Right lobe of liver (tissue), 6 donors: ENCODE measurements at regions not wholly inside any gene's neighbourhood (a gene's known extent, or its start where the extent isn't known, plus 50 kb on each side); places are given as distances from the start of the nearest gene placed in this dataset.

Source experiments
- ATAC-seq, 4 donors: fragments of 200-7000 bp; cut with Tn5 transposase; one replicate each; pipeline ENCODE4 v1.9.1; 2020; ENCODE audit warnings: mild to moderate bottlenecking in 4 of 4, moderate library complexity in 4 of 4
- DNase-seq, 3 donors: peaks; one replicate each; pipeline ENCODE4 v3.0.0-alpha.2; 2020
- H3K27ac ChIP-seq, 3 donors: fragments of 200-600 bp; one replicate each; pipeline ENCODE4 v1.8.0; 2022
- H3K27me3 ChIP-seq, 2 donors: fragments of 200-600 bp; one replicate each; pipeline ENCODE4 v1.8.0; 2022
- H3K36me3 ChIP-seq, 4 donors: fragments of 200-600 bp; sonication (generic) in 1 of 4; one replicate each; pipeline versions ENCODE4 v1.5.1 to v1.8.0; 2017 to 2022; ENCODE audit warnings: control low read depth in 1 of 4
- H3K4me1 ChIP-seq, 4 donors: fragments of 200-600 bp; sonication (generic) in 1 of 4; one replicate each; pipeline versions ENCODE4 v1.5.1 to v1.8.0; 2017 to 2022; ENCODE audit warnings: control low read depth in 1 of 4
- H3K4me3 ChIP-seq, 3 donors: fragments of 200-600 bp; one replicate each; pipeline ENCODE4 v1.8.0; 2022
- H3K9me3 ChIP-seq, 4 donors: fragments of 200-600 bp; sonication (generic) in 1 of 4; one replicate each; pipeline versions ENCODE4 v1.5.1 to v1.8.0; 2017 to 2022; ENCODE audit warnings: control low read depth in 1 of 4
- CTCF ChIP-seq, 4 donors: fragments of 200-600 bp in 3 of 4; fragments of 450-650 bp in 1 of 4; IDR thresholded peaks; one replicate each; pipeline versions ENCODE4 v1.5.1 to v1.8.0; 2016 to 2022; ENCODE audit warnings: antibody characterized with exemption in 4 of 4, mild to moderate bottlenecking in 2 of 4
- POLR2A ChIP-seq: fragments of 450-650 bp; IDR thresholded peaks from one replicate; pipeline ENCODE4 v1.6.1; 2017; ENCODE audit warnings: antibody characterized with exemption, mild to moderate bottlenecking
- WGBS: methylation state at CpG from one replicate; pipeline ENCODE4 v1.1.6; 2018; ENCODE audit warnings: low coverage, low lambda C conversion rate; ENCODE audit not compliant: insufficient coverage; ENCODE audit errors: missing lambda C conversion rate; 5-methylcytosine and 5-hydroxymethylcytosine counted together
- intact Hi-C, 2 donors: fragments of 100-400 bp; cut with DNase I; formaldehyde crosslinking; loops; one replicate each; pipeline versions ENCODE4 v1.11.2 to v1.14.1; 2022
- donor health status: DM: no; HTN: yes; CAD: no.
- donor health status: DM: no; HTN: no; CAD: no.
- donor health status: DM: no; HTN: no; CAD: no.
- donor health status: DM: no; HTN: yes; CAD: no.
- donor health status: DM: no; HTN: yes; CAD: no.

GRCh38 chr3:11721479-11721878, 77.8 kb upstream of the VGLL4 start:
- Histone ChIP-seq H3K4me3 (no peak overlapping the region), H3K27me3 (no peaks in the 10 kb centered on the region), H3K36me3 (no peaks in the 10 kb centered on the region), H3K27ac (peak overlapping the region in 2 of 3 donors; percentile 66 to 83), H3K9me3 (no peaks in the 10 kb centered on the region), H3K4me1 (peaks cover 0 to 27% (median 8%) of the 10 kb centered on the region in 4 donors)
- DNase-seq (no peak), ATAC-seq (no peak)
- no peak for TF ChIP-seq POLR2A
- TF ChIP-seq CTCF (IDR thresholded peaks at IDR 0.05) = no peak
- intact Hi-C loops = no loop called here
- 80% methylated on average over 9 of the region's 9 CpGs for WGBS

GRCh38 chr3:11720917-11721411, 77.2 kb upstream of the VGLL4 start:
- ATAC-seq = no peak
- Histone ChIP-seq H3K9me3 (no peaks in the 10 kb centered on the region), H3K4me1 (peaks cover 0 to 32% (median 8%) of the 10 kb centered on the region in 4 donors), H3K27ac (peak overlapping the region; percentile 66 to 83 (median 83)), H3K27me3 (no peaks in the 10 kb centered on the region), H3K36me3 (no peaks in the 10 kb centered on the region), H3K4me3 (peak overlapping the region; percentile 82 to 93 (median 85))
- 23% methylated on average over 8 of the region's 8 CpGs for WGBS
- intact Hi-C loops = no loop called here
- no peak for DNase-seq
- TF ChIP-seq POLR2A (no peak), CTCF (IDR thresholded peaks at IDR 0.05) (no peak)

GRCh38 chr3:11720304-11720898, 76.7 kb upstream of the VGLL4 start:
- peak; percentile 71 to 78 (median 76) for ATAC-seq
- 0% methylated on average over 6 of the region's 51 CpGs for WGBS
- intact Hi-C loops = no loop called here

GRCh38 chr3:11719406-11720303, 75.9 kb upstream of the VGLL4 start:
- Histone ChIP-seq H3K27me3 (no peaks in the 10 kb centered on the region), H3K4me3 (peak overlapping the region; percentile 82 to 93 (median 85)), H3K9me3 (no peaks in the 10 kb centered on the region), H3K36me3 (no peaks in the 10 kb centered on the region), H3K27ac (peak overlapping the region; percentile 66 to 83 (median 83)), H3K4me1 (peaks cover 0 to 32% (median 8%) of the 10 kb centered on the region in 4 donors)
- ATAC-seq (peak; percentile 87 to 95 (median 88)), DNase-seq (peak; percentile 93 to 96 (median 96))
- TF ChIP-seq POLR2A (peak; percentile 66), CTCF (IDR thresholded peaks at IDR 0.05) (no peak)
- intact Hi-C loops = no loop called here
- 5% methylated on average over 4 of the region's 121 CpGs for WGBS

More at GRCh38 chr3:11720304-11720898, 76.7 kb upstream of the VGLL4 start:
- Histone ChIP-seq H3K4me3 (peak overlapping the region; percentile 82 to 93 (median 85)), H3K9me3 (no peaks in the 10 kb centered on the region), H3K36me3 (no peaks in the 10 kb centered on the region), H3K27me3 (no peaks in the 10 kb centered on the region), H3K4me1 (peaks cover 0 to 32% (median 8%) of the 10 kb centered on the region in 4 donors), H3K27ac (peak overlapping the region; percentile 66 to 83 (median 83))
- DNase-seq = peak; percentile 73 to 91 (median 90)
- TF ChIP-seq POLR2A (peak; percentile 69), CTCF (IDR thresholded peaks at IDR 0.05) (peak in 1 of 4 donors; percentile 8)
